Type B pancreatic cell (in vitro differentiated cells): ENCODE measurements at regions not wholly inside any gene's neighbourhood (a gene's known extent, or its start where the extent isn't known, plus 50 kb on each side); places are given as distances from the start of the nearest gene placed in this dataset.

Source experiments
- DNase-seq: peaks from one replicate; pipeline ENCODE4 v3.0.0; 2021; ENCODE audit warnings: mixed read lengths; ENCODE audit not compliant: unreplicated experiment; ENCODE audit errors: extremely low spot score
- H3K27ac Mint-ChIP-seq: 2 replicates; pipeline ENCODE4 v1.8.0; 2021; ENCODE audit warnings: mild to moderate bottlenecking, mixed read lengths
- H3K27me3 Mint-ChIP-seq: 2 replicates; pipeline ENCODE4 v1.8.0; 2021; ENCODE audit warnings: mixed read lengths
- H3K36me3 Mint-ChIP-seq: 2 replicates; pipeline ENCODE4 v1.8.0; 2021; ENCODE audit warnings: mixed read lengths
- H3K4me1 Mint-ChIP-seq: one replicate; pipeline ENCODE4 v1.8.0; 2021; ENCODE audit warnings: mixed read lengths; ENCODE audit not compliant: unreplicated experiment
- H3K4me3 Mint-ChIP-seq: 2 replicates; pipeline ENCODE4 v1.8.0; 2021; ENCODE audit warnings: mild to moderate bottlenecking, mixed read lengths
- H3K9me3 Mint-ChIP-seq: 2 replicates; pipeline ENCODE4 v1.8.0; 2021; ENCODE audit warnings: mixed read lengths
- TF ChIP-seq, protein P1 (sequence below): fragments of 200-600 bp; sonication (generic); conservative IDR thresholded peaks from 2 replicates; pipeline ENCODE4 v1.5.0; 2021; ENCODE audit warnings: antibody characterized with exemption, mild to moderate bottlenecking

DNA sequence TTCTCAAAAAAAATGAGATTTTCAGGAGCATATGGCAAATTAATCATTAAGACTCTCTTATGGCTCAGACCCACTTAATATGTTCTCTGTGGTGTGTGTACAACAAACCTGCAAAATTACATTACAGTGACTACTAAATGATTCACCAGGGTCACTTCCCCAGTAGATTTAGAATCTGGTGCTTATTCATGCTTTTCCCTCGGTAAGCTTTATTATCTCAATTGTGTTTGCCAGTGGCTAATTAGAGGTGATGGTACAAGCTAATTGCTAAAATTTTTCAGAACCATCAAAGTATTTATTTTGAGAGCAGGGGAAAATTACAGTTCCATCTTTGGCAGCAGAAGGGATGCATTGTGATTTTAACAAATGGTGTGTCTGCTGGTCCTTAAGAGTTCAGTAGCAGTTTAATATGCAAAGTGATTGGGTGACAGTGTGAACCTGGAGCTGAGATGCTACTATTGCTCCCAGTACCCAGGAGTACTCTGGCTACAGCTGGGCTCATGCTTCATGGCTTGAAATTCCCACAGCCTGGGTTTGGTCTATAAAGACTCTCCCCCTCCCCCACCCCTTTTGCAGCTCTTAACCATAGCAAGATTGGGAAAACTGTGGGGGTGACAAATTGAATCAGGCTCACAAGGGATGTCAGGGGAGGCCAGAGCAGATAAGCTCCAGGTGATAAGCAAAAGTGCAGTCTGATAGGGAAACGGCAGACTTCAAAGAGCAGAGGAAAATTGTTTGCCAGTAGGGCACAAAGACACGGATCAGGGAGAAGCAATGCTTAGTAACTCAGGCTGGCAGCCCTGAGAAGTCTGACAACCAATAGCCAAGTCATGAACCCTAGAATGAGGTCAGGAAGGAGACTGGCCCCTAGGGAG lies 92.8 kb upstream of the RAD23B start:
- no peak overlapping the region for H3K4me3 Mint-ChIP-seq
- H3K27me3 Mint-ChIP-seq: no peaks in the 10 kb centered on the region
- TF ChIP-seq, protein P1, sequence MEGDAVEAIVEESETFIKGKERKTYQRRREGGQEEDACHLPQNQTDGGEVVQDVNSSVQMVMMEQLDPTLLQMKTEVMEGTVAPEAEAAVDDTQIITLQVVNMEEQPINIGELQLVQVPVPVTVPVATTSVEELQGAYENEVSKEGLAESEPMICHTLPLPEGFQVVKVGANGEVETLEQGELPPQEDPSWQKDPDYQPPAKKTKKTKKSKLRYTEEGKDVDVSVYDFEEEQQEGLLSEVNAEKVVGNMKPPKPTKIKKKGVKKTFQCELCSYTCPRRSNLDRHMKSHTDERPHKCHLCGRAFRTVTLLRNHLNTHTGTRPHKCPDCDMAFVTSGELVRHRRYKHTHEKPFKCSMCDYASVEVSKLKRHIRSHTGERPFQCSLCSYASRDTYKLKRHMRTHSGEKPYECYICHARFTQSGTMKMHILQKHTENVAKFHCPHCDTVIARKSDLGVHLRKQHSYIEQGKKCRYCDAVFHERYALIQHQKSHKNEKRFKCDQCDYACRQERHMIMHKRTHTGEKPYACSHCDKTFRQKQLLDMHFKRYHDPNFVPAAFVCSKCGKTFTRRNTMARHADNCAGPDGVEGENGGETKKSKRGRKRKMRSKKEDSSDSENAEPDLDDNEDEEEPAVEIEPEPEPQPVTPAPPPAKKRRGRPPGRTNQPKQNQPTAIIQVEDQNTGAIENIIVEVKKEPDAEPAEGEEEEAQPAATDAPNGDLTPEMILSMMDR: no peak
- H3K9me3 Mint-ChIP-seq: no peaks in the 10 kb centered on the region
- DNase-seq: no peak
- no peaks in the 10 kb centered on the region for H3K36me3 Mint-ChIP-seq
- H3K27ac Mint-ChIP-seq: no peak overlapping the region
- H3K4me1 Mint-ChIP-seq: peaks cover 11% of the 10 kb centered on the region

DNA sequence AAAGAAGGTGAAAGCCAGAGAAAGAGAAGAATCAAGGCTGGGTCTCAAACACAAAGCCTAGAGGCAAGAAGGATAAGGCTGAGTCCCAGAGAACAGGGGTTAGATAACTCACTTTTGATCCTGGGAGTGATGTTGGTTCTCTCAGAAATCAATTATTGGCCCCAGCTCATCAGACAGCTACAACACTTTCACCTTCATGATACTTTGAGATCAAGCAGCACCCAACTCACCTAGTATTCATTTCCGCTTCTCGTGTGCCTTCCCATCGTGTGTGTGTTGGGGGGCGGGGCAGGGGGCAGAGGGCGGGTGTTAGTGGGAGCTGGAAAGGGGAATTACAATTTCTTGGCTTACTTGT lies 92.2 kb upstream of the RAD23B start:
- no peaks in the 10 kb centered on the region for H3K27me3 Mint-ChIP-seq

GRCh38 chr9:107193251-107193650 lies 89.8 kb upstream of the RAD23B start:
- Mint-ChIP-seq H3K36me3 (no peaks in the 10 kb centered on the region), H3K9me3 (no peaks in the 10 kb centered on the region), H3K27me3 (no peaks in the 10 kb centered on the region), H3K4me1 (peaks cover 11% of the 10 kb centered on the region), H3K4me3 (no peak overlapping the region), H3K27ac (no peak overlapping the region)
- no peak for DNase-seq
- TF ChIP-seq, protein P1: no peak

More for the DNA sequence above, 92.2 kb upstream of the RAD23B start:
- DNase-seq: no peak
- Mint-ChIP-seq H3K4me1 (peaks cover 11% of the 10 kb centered on the region), H3K9me3 (no peaks in the 10 kb centered on the region), H3K4me3 (no peak overlapping the region), H3K27ac (no peak overlapping the region), H3K36me3 (no peaks in the 10 kb centered on the region)
- TF ChIP-seq, protein P1: no peak

GRCh38 chr9:107198718-107199117 lies 84.4 kb upstream of the RAD23B start:
- Mint-ChIP-seq H3K27me3 (no peaks in the 10 kb centered on the region), H3K27ac (no peak overlapping the region), H3K4me1 (no peaks in the 10 kb centered on the region), H3K9me3 (peaks cover 4% of the 10 kb centered on the region), H3K4me3 (no peak overlapping the region), H3K36me3 (no peaks in the 10 kb centered on the region)
- no peak for DNase-seq
- TF ChIP-seq, protein P1: no peak

DNA sequence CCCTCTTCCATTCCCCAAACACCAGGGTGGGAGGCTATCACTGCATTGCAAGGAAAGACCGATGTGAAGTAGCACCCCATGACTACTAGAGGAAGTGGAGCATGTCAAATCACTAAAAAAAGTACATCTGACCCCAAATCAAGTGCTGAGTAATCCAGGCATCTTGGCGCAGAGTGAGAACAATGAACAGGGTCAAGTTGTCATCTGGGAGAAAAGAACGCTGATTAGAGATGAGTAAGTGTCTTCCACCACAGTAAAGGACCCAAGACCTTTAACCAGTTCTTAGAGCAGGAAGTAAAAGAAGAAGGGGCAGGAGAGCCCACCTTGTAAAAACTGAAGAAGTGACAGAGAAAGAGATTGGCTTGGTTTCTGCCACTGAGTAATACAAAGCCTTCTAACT lies 75.0 kb upstream of the RAD23B start:
- no peak for DNase-seq
- H3K36me3 Mint-ChIP-seq: no peaks in the 10 kb centered on the region
- no peak overlapping the region for H3K4me3 Mint-ChIP-seq
- peaks cover 6% of the 10 kb centered on the region for H3K9me3 Mint-ChIP-seq
- TF ChIP-seq, protein P1: no peak
- peaks cover 3% of the 10 kb centered on the region for H3K4me1 Mint-ChIP-seq
- H3K27ac Mint-ChIP-seq: no peak overlapping the region
- no peaks in the 10 kb centered on the region for H3K27me3 Mint-ChIP-seq
